ENCODE measurements at regions not wholly inside any gene's neighbourhood (a gene's known extent, or its start where the extent isn't known, plus 50 kb on each side); places are given as distances from the start of the nearest gene placed in this dataset.

DNA sequence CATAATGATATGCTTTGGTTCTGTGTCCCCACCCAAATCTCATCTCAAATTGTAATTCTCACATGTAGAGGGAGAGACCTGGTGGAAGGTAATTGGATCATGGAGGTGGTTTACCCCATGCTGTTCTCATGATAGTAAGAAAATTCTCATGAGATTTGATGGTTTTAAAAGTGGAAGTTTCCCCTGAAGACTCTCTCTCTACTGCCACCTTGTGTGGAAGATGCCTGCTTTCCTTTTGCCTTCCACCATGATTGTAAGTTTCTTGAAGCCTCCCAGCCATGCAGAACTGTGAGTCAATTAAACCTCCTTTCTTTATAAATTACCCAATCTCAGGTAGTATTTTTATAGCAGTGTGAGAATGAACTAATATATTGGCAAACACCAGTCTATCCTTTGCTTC lies 260.4 kb upstream of the PPFIA2 start:
- POLR2A ChIA-PET (ENCODE audit: low non-redundant PET) = no interaction called here
- Histone ChIP-seq H3K27ac (ENCODE audit: low read depth, low read length, poor library complexity, severe bottlenecking) (no peak overlapping the region), H3K4me3 (ENCODE audit: low read depth, low read length, poor library complexity, severe bottlenecking) (no peak overlapping the region), H3K36me3 (ENCODE audit: insufficient read depth, low read length, poor library complexity, severe bottlenecking) (no peaks in the 10 kb centered on the region), H3K4me1 (ENCODE audit: insufficient read depth, low read length, poor library complexity, severe bottlenecking) (no peaks in the 10 kb centered on the region), H3K27me3 (replicated peaks; ENCODE audit: insufficient read depth, low read depth, low read length, poor library complexity) (no peaks in the 10 kb centered on the region), H3K9me3 (ENCODE audit: low read depth, low read length, poor library complexity, severe bottlenecking) (no peaks in the 10 kb centered on the region)
- BruUV-seq (replicated peaks) = no TSS peak
- intact Hi-C loops (cut with micrococcal nuclease; ENCODE audit: unreplicated experiment) = loop anchor here (10.0 kb wide), 1 partner anchor 375 kb away; no protein-coding TSS in a partner anchor
- CTCF ChIA-PET = no interaction called here
- peak; percentile 9 for DNase-seq (ENCODE audit: low spot score)
- TF ChIP-seq EZH2 (IDR thresholded peaks at IDR 0.05; ENCODE audit: borderline replicate concordance, low read depth, low read length, poor library complexity, severe bottlenecking) = no peak
- TF ChIP-seq, protein P1, sequence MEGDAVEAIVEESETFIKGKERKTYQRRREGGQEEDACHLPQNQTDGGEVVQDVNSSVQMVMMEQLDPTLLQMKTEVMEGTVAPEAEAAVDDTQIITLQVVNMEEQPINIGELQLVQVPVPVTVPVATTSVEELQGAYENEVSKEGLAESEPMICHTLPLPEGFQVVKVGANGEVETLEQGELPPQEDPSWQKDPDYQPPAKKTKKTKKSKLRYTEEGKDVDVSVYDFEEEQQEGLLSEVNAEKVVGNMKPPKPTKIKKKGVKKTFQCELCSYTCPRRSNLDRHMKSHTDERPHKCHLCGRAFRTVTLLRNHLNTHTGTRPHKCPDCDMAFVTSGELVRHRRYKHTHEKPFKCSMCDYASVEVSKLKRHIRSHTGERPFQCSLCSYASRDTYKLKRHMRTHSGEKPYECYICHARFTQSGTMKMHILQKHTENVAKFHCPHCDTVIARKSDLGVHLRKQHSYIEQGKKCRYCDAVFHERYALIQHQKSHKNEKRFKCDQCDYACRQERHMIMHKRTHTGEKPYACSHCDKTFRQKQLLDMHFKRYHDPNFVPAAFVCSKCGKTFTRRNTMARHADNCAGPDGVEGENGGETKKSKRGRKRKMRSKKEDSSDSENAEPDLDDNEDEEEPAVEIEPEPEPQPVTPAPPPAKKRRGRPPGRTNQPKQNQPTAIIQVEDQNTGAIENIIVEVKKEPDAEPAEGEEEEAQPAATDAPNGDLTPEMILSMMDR (conservative IDR thresholded peaks at IDR 0.05; ENCODE audit: low read depth, low read length) = peak; percentile 44

DNA sequence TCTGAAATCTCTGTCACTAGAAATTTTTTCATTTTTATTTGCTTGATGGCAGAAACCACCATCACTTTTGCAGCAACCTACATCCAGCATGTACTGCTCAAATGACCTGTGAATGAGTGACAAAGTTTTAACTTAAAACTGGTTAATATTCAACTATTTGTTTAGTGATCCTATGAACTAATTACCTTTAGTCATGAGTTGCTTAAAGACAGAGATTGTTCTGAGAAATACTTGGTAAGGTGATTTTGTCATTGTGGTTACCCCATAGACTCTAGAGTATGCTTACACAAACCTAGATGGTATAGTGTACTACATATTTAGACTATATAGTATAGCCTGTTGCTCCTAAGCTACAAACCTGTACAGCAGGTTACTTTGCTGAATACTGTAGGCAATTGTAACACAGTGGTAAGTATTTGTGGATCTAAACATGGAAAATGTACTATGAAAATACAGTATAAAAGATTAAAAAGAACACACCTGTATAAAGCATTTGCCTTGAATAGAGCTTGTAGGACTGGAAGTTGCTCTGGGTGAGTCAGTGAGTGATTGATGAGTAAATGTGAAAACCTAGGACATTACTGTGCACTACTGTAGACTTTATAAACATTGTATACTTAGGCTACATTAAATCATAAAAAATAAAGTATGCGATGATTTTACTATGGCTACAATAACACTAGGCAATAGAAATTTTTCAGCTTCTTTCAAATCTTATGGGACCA lies 256.6 kb upstream of the PPFIA2 start:
- BruUV-seq (replicated peaks) = no TSS peak
- intact Hi-C loops (cut with micrococcal nuclease; ENCODE audit: unreplicated experiment) = loop anchor here (10.0 kb wide), 1 partner anchor 371 kb away; no protein-coding TSS in a partner anchor
- Histone ChIP-seq H3K36me3 (ENCODE audit: insufficient read depth, low read length, poor library complexity, severe bottlenecking) (no peaks in the 10 kb centered on the region), H3K27ac (ENCODE audit: low read depth, low read length, poor library complexity, severe bottlenecking) (no peak overlapping the region), H3K9me3 (ENCODE audit: low read depth, low read length, poor library complexity, severe bottlenecking) (no peaks in the 10 kb centered on the region), H3K4me1 (ENCODE audit: insufficient read depth, low read length, poor library complexity, severe bottlenecking) (no peaks in the 10 kb centered on the region), H3K27me3 (replicated peaks; ENCODE audit: insufficient read depth, low read depth, low read length, poor library complexity) (no peaks in the 10 kb centered on the region), H3K4me3 (ENCODE audit: low read depth, low read length, poor library complexity, severe bottlenecking) (no peak overlapping the region)
- DNase-seq (ENCODE audit: low spot score) = no peak
- TF ChIP-seq, protein P1 (conservative IDR thresholded peaks at IDR 0.05; ENCODE audit: low read depth, low read length) = no peak
- TF ChIP-seq EZH2 (IDR thresholded peaks at IDR 0.05; ENCODE audit: borderline replicate concordance, low read depth, low read length, poor library complexity, severe bottlenecking) = no peak
- CTCF ChIA-PET = no interaction called here
- POLR2A ChIA-PET (ENCODE audit: low non-redundant PET) = interaction anchor here (0.7 kb wide), 1 partner anchor 54 kb away, joined by 3 read pairs; no protein-coding TSS in a partner anchor

DNA sequence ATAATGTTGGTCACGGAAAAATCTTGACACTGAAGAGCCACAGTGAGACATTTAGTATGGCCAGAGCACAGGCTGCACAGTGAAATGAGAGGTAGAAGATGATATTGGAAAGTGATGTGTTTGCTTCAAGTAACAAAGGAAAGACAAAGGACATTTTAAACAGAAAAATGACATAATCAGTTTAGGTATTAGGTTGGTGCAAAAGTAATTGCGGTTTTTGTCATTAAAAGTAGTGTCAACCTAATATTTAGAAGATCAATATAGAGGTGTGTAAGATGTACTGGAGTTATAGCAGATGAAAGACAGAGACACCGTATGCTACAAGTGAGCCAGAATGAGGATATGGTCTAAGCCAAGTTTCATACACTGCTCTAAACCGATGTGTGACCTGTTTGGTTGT lies 253.0 kb upstream of the PPFIA2 start:
- no peak for DNase-seq (ENCODE audit: low spot score)
- ChIA-PET CTCF (no interaction called here), POLR2A (ENCODE audit: low non-redundant PET) (no interaction called here)
- no TSS peak for BruUV-seq (replicated peaks)
- H3K4me3 ChIP-seq (ENCODE audit: low read depth, low read length, poor library complexity, severe bottlenecking) = no peak overlapping the region
- H3K9me3 ChIP-seq (ENCODE audit: low read depth, low read length, poor library complexity, severe bottlenecking) = no peaks in the 10 kb centered on the region
- H3K4me1 ChIP-seq (ENCODE audit: insufficient read depth, low read length, poor library complexity, severe bottlenecking) = no peaks in the 10 kb centered on the region
- intact Hi-C loops (cut with micrococcal nuclease; ENCODE audit: unreplicated experiment) = loop anchor here (10.0 kb wide), 1 partner anchor 367 kb away; no protein-coding TSS in a partner anchor
- no peak overlapping the region for H3K27ac ChIP-seq (ENCODE audit: low read depth, low read length, poor library complexity, severe bottlenecking)
- H3K36me3 ChIP-seq (ENCODE audit: insufficient read depth, low read length, poor library complexity, severe bottlenecking) = no peaks in the 10 kb centered on the region
- no peak for TF ChIP-seq EZH2 (IDR thresholded peaks at IDR 0.05; ENCODE audit: borderline replicate concordance, low read depth, low read length, poor library complexity, severe bottlenecking)
- TF ChIP-seq, protein P1 (conservative IDR thresholded peaks at IDR 0.05; ENCODE audit: low read depth, low read length) = no peak
- H3K27me3 ChIP-seq (replicated peaks; ENCODE audit: insufficient read depth, low read depth, low read length, poor library complexity) = no peaks in the 10 kb centered on the region

All from A673 (cell line).